ENCODE measurements at regions not wholly inside any gene's neighbourhood (a gene's known extent, or its start where the extent isn't known, plus 50 kb on each side); places are given as distances from the start of the nearest gene placed in this dataset.

DNA sequence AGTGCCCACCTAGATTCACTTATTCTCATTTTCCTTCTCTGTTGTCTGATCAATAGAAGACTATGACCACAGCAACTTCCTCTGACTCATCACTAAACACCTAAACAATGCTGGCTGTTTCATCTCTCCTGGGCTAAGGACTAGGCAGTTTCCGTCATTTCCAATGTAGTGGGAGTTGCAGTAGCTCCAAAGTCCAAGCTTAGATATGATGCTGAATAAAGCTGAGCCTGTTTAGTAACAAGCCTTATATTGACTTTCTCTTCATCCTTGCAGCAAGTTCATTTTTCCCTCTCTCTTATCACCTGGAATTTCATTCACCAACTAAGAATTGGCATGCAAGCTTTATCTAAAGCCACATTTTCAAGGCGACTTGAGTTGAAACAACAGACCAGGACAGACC is 53.5 kb upstream of the PCDH9 start:
- DNase-seq (ENCODE audit: low read depth, low spot score): no peak

DNA sequence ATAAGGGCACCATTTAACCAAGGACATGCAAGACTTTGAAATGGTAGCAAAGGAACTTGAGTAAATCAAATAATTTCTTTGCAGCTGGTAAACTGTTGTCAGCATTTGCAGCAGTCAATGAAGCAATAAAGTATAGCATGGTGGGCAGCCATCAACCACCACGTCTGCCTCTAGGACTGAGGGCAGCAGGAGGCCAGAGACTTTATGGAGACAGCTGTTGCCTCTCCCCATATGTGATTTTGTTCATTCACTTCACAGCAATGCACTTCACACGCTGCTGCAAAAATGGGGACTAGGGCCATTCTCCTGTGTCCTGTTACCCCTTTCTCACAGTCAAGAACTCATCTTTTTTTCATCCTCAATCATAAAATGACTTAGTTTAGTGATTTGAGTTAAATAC is 51.3 kb upstream of the PCDH9 start:
- Histone ChIP-seq H3K27me3 (ENCODE audit: control insufficient read depth, insufficient read depth, low read length) (no peaks in the 10 kb centered on the region), H3K4me3 (ENCODE audit: low read depth in 2 of 2, low read length in 2 of 2) (no peak overlapping the region), H3K27ac (ENCODE audit: low read length) (no peak overlapping the region), H3K4me1 (ENCODE audit: control insufficient read depth, insufficient read depth, low read length) (no peaks in the 10 kb centered on the region), H3K9me3 (ENCODE audit: control insufficient read depth, insufficient read depth, low read depth, low read length) (no peaks in the 10 kb centered on the region), H3K36me3 (ENCODE audit: control insufficient read depth, insufficient read depth, low read length) (no peaks in the 10 kb centered on the region)
- TF ChIP-seq, protein P1, sequence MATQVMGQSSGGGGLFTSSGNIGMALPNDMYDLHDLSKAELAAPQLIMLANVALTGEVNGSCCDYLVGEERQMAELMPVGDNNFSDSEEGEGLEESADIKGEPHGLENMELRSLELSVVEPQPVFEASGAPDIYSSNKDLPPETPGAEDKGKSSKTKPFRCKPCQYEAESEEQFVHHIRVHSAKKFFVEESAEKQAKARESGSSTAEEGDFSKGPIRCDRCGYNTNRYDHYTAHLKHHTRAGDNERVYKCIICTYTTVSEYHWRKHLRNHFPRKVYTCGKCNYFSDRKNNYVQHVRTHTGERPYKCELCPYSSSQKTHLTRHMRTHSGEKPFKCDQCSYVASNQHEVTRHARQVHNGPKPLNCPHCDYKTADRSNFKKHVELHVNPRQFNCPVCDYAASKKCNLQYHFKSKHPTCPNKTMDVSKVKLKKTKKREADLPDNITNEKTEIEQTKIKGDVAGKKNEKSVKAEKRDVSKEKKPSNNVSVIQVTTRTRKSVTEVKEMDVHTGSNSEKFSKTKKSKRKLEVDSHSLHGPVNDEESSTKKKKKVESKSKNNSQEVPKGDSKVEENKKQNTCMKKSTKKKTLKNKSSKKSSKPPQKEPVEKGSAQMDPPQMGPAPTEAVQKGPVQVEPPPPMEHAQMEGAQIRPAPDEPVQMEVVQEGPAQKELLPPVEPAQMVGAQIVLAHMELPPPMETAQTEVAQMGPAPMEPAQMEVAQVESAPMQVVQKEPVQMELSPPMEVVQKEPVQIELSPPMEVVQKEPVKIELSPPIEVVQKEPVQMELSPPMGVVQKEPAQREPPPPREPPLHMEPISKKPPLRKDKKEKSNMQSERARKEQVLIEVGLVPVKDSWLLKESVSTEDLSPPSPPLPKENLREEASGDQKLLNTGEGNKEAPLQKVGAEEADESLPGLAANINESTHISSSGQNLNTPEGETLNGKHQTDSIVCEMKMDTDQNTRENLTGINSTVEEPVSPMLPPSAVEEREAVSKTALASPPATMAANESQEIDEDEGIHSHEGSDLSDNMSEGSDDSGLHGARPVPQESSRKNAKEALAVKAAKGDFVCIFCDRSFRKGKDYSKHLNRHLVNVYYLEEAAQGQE (IDR thresholded peaks at IDR 0.05; ENCODE audit: insufficient read depth in 1 of 2, low read depth in 2 of 2, low read length in 1 of 2): no peak
- TF ChIP-seq SIN3A (IDR thresholded peaks at IDR 0.05; ENCODE audit: borderline replicate concordance, insufficient read depth, low read depth, low read length): no peak
- intact Hi-C loops (cut with micrococcal nuclease; ENCODE audit: unreplicated experiment): no loop called here
- ChIA-PET CTCF (no interaction called here), POLR2A (no interaction called here)
- no TSS peak for BruUV-seq (replicated peaks)
- in situ Hi-C loops (cut with HindIII; ENCODE audit: low pct_unique_long_range_greater_than_20kb, low sequenced_read_pairs): no loop called here
- no peak for ATAC-seq
- no peak for DNase-seq (ENCODE audit: low read depth, low spot score)

More for the DNA sequence above, 53.5 kb upstream of the PCDH9 start:
- ChIA-PET POLR2A (no interaction called here), CTCF (no interaction called here)
- no peaks in the 10 kb centered on the region for H3K36me3 ChIP-seq (ENCODE audit: control insufficient read depth, insufficient read depth, low read length)
- TF ChIP-seq SIN3A (IDR thresholded peaks at IDR 0.05; ENCODE audit: borderline replicate concordance, insufficient read depth, low read depth, low read length) (no peak), POLR2AphosphoS5 (IDR thresholded peaks at IDR 0.05; ENCODE audit: low read depth, low read length) (no peak), TCF7L2 (IDR thresholded peaks at IDR 0.05; ENCODE audit: low read depth, low read length) (no peak)
- TF ChIP-seq, protein P2, sequence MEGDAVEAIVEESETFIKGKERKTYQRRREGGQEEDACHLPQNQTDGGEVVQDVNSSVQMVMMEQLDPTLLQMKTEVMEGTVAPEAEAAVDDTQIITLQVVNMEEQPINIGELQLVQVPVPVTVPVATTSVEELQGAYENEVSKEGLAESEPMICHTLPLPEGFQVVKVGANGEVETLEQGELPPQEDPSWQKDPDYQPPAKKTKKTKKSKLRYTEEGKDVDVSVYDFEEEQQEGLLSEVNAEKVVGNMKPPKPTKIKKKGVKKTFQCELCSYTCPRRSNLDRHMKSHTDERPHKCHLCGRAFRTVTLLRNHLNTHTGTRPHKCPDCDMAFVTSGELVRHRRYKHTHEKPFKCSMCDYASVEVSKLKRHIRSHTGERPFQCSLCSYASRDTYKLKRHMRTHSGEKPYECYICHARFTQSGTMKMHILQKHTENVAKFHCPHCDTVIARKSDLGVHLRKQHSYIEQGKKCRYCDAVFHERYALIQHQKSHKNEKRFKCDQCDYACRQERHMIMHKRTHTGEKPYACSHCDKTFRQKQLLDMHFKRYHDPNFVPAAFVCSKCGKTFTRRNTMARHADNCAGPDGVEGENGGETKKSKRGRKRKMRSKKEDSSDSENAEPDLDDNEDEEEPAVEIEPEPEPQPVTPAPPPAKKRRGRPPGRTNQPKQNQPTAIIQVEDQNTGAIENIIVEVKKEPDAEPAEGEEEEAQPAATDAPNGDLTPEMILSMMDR (IDR thresholded peaks at IDR 0.05): no peak
- TF ChIP-seq, protein P1 (IDR thresholded peaks at IDR 0.05; ENCODE audit: insufficient read depth in 1 of 2, low read depth in 2 of 2, low read length in 1 of 2): no peak
- no TSS peak for BruUV-seq (replicated peaks)
- intact Hi-C loops (cut with micrococcal nuclease; ENCODE audit: unreplicated experiment): no loop called here
- H3K27me3 ChIP-seq (ENCODE audit: control insufficient read depth, insufficient read depth, low read length): no peaks in the 10 kb centered on the region
- H3K4me3 ChIP-seq (ENCODE audit: low read depth in 2 of 2, low read length in 2 of 2): no peak overlapping the region
- no peaks in the 10 kb centered on the region for H3K4me1 ChIP-seq (ENCODE audit: control insufficient read depth, insufficient read depth, low read length)
- in situ Hi-C loops (cut with HindIII; ENCODE audit: low pct_unique_long_range_greater_than_20kb, low sequenced_read_pairs): no loop called here
- no peak overlapping the region for H3K27ac ChIP-seq (ENCODE audit: low read length)
- no peak for ATAC-seq
- H3K9me3 ChIP-seq (ENCODE audit: control insufficient read depth, insufficient read depth, low read depth, low read length): no peaks in the 10 kb centered on the region
